Myocyte (in vitro differentiated cells): ENCODE measurements at regions not wholly inside any gene's neighbourhood (a gene's known extent, or its start where the extent isn't known, plus 50 kb on each side); places are given as distances from the start of the nearest gene placed in this dataset.
A peak's percentile ranks its signal among the peaks of the same experiment; 100 is the strongest.

Experiments used
- DNase-seq: peaks from one replicate; pipeline ENCODE4 v3.0.0-alpha.2; 2012; ENCODE audit warnings: low read depth

GRCh38 chr1:204736836-204737235 lies 51.3 kb upstream of the LRRN2 start:
- no peak for DNase-seq

- no peak for DNase-seq
Observed at GRCh38 chr1:204738506-204738905, 53.0 kb upstream of the LRRN2 start.

GRCh38 chr1:204740354-204740753 lies 54.8 kb upstream of the LRRN2 start:
- DNase-seq = no peak

GRCh38 chr1:204741440-204741839 lies 55.9 kb upstream of the LRRN2 start:
- DNase-seq = no peak

- no peak for DNase-seq
Observed at GRCh38 chr1:204742676-204743251, 57.2 kb upstream of the LRRN2 start.

GRCh38 chr1:204744107-204744779 lies 58.7 kb upstream of the LRRN2 start:
- no peak for DNase-seq

GRCh38 chr1:204746838-204747442 lies 61.4 kb upstream of the LRRN2 start:
- DNase-seq = peak; percentile 58

GRCh38 chr1:204751480-204751879 lies 65.9 kb upstream of the LRRN2 start:
- no peak for DNase-seq

- no peak for DNase-seq
Observed at GRCh38 chr1:204751883-204752687, 66.5 kb upstream of the LRRN2 start.

GRCh38 chr1:204752688-204753040 lies 67.1 kb upstream of the LRRN2 start:
- no peak for DNase-seq

- DNase-seq = no peak
Observed at GRCh38 chr1:204754821-204755220, 69.3 kb upstream of the LRRN2 start.

GRCh38 chr1:204756349-204756748 lies 70.8 kb upstream of the LRRN2 start:
- no peak for DNase-seq

GRCh38 chr1:204756811-204757210 lies 71.3 kb upstream of the LRRN2 start:
- no peak for DNase-seq

GRCh38 chr1:204758601-204759000 lies 73.1 kb upstream of the LRRN2 start:
- DNase-seq = no peak

GRCh38 chr1:204760350-204760749 lies 74.8 kb upstream of the LRRN2 start:
- DNase-seq = no peak

GRCh38 chr1:204760757-204761156 lies 75.2 kb upstream of the LRRN2 start:
- DNase-seq = no peak

- peak; percentile 94 for DNase-seq
Observed at GRCh38 chr1:204763773-204764427, 78.4 kb upstream of the LRRN2 start.

- DNase-seq = no peak
Observed at GRCh38 chr1:204769997-204770396, 84.5 kb upstream of the LRRN2 start.

GRCh38 chr1:204771358-204771757 lies 85.8 kb upstream of the LRRN2 start:
- no peak for DNase-seq

GRCh38 chr1:204773246-204773645 lies 87.7 kb upstream of the LRRN2 start:
- DNase-seq = no peak

- DNase-seq = no peak
Observed at GRCh38 chr1:204775546-204775945, 90.0 kb upstream of the LRRN2 start.

GRCh38 chr1:204777591-204777990 lies 92.1 kb upstream of the LRRN2 start:
- DNase-seq = no peak
